Stimulated activated naive CD8-positive, alpha-beta T cell treated with anti-CD3 and anti-CD28 coated beads, Interleukin-15, amount 100 ng/mL, for 72 hours (primary cell): ENCODE measurements at regions not wholly inside any gene's neighbourhood (a gene's known extent, or its start where the extent isn't known, plus 50 kb on each side); places are given as distances from the start of the nearest gene placed in this dataset.
"Not testable (repeated sequence)": the region's sequence is repeated elsewhere in the genome, so short reads cannot be mapped to it uniquely, and the experiment has no call there.

Experiments used
- ATAC-seq: fragments of 150-1000 bp; cut with Tn5 transposase; 2 replicates; pipeline ENCODE4 v1.10.0; 2021; ENCODE audit warnings: mild to moderate bottlenecking, moderate library complexity
- DNase-seq, 2 donors: peaks; one replicate each; pipeline ENCODE4 v3.0.0; 2021 to 2022
- H3K27ac Mint-ChIP-seq, 2 donors: one replicate each; pipeline ENCODE4 v1.8.0; 2022; ENCODE audit warnings: mild to moderate bottlenecking in 2 of 2, mixed read lengths in 2 of 2, moderate library complexity in 2 of 2
- H3K27me3 Mint-ChIP-seq: one replicate; pipeline ENCODE4 v1.8.0; 2022; ENCODE audit warnings: mixed read lengths
- H3K4me1 Mint-ChIP-seq: one replicate; pipeline ENCODE4 v1.8.0; 2022; ENCODE audit warnings: mild to moderate bottlenecking, mixed read lengths
- H3K4me3 Mint-ChIP-seq, 2 donors: one replicate each; pipeline ENCODE4 v1.8.0; 2022; ENCODE audit warnings: mild to moderate bottlenecking in 2 of 2, mixed read lengths in 2 of 2, moderate library complexity in 1 of 2
- H3K9me3 Mint-ChIP-seq, 2 donors: one replicate each; pipeline ENCODE4 v1.8.0; 2022; ENCODE audit warnings: mixed read lengths in 2 of 2

- peak; percentile 71 for ATAC-seq
- no peak overlapping the region for H3K27ac Mint-ChIP-seq
- H3K9me3 Mint-ChIP-seq = peaks cover 10 to 19% of the 10 kb centered on the region in 2 donors
- H3K4me3 Mint-ChIP-seq = no peak overlapping the region
- H3K27me3 Mint-ChIP-seq = no peaks in the 10 kb centered on the region
- no peak for DNase-seq
- peaks cover 16% of the 10 kb centered on the region for H3K4me1 Mint-ChIP-seq
These were observed 421.4 kb upstream of the DIPK2B start for GRCh38 chrX:45622042-45622423.

DNA sequence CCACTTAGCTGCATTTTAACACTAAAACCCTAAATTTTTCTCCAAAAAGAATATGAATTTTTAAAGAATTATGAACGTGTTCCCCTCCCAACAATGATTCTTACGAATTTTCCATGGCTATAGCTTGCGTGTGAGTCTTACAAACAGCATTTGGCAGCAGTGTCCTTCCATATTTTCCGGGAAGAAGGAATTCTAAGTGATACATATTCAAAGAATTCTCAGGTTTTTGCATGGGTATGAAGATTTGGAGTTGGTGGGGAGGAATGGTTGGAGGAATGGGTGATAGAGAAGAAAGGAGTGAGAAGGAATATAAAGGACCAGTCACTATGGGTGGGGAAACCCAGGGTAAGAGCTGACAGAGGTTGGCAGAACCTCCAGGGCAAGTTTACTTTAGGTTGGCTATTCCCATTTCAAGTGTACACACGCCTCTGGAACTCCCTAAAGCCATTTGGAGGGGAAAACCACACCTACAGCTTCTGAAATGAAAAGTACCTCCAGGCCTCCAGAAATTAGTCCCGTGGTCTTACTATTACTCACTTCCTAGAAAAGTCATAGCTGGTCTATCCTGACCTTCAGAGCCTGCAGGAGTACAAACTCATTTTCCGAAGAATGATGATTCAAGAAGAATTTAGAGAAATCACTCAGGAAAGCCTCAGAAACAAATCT, 420.8 kb upstream of the DIPK2B start:
- DNase-seq (peak in 1 of 2 donors; percentile 25), ATAC-seq (peak; percentile 86)
- Mint-ChIP-seq H3K4me3 (no peak overlapping the region), H3K9me3 (peaks cover 8 to 14% of the 10 kb centered on the region in 2 donors), H3K27ac (no peak overlapping the region), H3K4me1 (peaks cover 16% of the 10 kb centered on the region), H3K27me3 (no peaks in the 10 kb centered on the region)

GRCh38 chrX:45619290-45619689, 418.6 kb upstream of the DIPK2B start:
- H3K4me3 Mint-ChIP-seq = no peak overlapping the region
- H3K9me3 Mint-ChIP-seq = peaks cover 3 to 7% of the 10 kb centered on the region in 2 donors
- no peak overlapping the region for H3K27ac Mint-ChIP-seq
- ATAC-seq = no peak
- DNase-seq = no peak
- H3K27me3 Mint-ChIP-seq = no peaks in the 10 kb centered on the region
- peaks cover 16% of the 10 kb centered on the region for H3K4me1 Mint-ChIP-seq

DNA sequence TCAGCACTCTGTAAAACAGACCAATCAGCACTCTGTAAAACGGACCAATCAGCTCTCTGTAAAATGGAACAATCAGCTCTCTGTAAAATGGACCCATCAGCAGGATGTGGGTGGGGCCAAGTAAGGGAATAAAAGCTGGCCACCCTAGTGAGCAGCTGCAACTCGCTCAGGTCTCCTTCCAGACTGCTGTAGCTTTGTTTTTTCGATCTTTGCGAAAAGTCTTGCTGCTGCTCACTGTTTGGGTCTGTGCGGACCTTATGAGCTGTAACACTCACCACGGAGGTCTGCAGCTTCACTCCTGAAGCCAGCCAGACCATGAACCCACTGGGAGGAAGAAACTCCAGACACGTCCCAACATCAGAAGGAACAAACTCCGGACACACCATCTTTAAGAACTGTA, 414.9 kb upstream of the DIPK2B start:
- not testable (repeated sequence) for H3K9me3 Mint-ChIP-seq, ATAC-seq, DNase-seq, H3K27ac Mint-ChIP-seq, H3K4me1 Mint-ChIP-seq, H3K4me3 Mint-ChIP-seq, H3K27me3 Mint-ChIP-seq

DNA sequence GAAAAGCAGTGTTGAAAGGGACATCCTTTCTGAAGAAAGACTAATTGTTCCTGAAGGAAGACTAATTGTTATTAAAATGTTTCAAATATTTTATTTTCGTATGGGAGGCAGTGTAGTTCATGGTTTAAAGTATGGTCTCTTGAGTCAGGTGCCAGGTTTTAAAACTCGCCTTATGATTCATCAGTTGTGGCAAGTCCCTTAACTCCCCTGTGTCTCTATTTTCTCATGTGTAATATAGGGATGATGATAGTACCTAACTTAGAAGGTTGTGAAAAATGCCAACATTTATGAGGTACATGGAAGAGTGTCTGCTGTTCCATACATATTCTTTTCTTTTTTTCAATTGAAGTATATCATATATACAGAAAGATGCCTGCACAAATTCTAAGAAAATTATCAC, 414.2 kb upstream of the DIPK2B start:
- Mint-ChIP-seq H3K4me1 (no peaks in the 10 kb centered on the region), H3K27ac (no peak overlapping the region), H3K9me3 (peaks cover 3 to 12% of the 10 kb centered on the region in 2 donors), H3K4me3 (no peak overlapping the region), H3K27me3 (no peaks in the 10 kb centered on the region)
- ATAC-seq (peak; percentile 52), DNase-seq (no peak)

- Mint-ChIP-seq H3K4me3 (no peak overlapping the region), H3K9me3 (peaks cover 0 to 4% of the 10 kb centered on the region in 2 donors), H3K4me1 (no peaks in the 10 kb centered on the region), H3K27me3 (no peaks in the 10 kb centered on the region), H3K27ac (no peak overlapping the region)
- ATAC-seq (no peak), DNase-seq (no peak)
These were observed 401.5 kb upstream of the DIPK2B start for GRCh38 chrX:45602151-45602550.

GRCh38 chrX:45601052-45601451, 400.4 kb upstream of the DIPK2B start:
- H3K4me1 Mint-ChIP-seq = no peaks in the 10 kb centered on the region
- H3K4me3 Mint-ChIP-seq = no peak overlapping the region
- no peak overlapping the region for H3K27ac Mint-ChIP-seq
- DNase-seq = no peak
- no peaks in the 10 kb centered on the region for H3K9me3 Mint-ChIP-seq
- no peak for ATAC-seq
- H3K27me3 Mint-ChIP-seq = no peaks in the 10 kb centered on the region

- ATAC-seq (no peak), DNase-seq (no peak)
- Mint-ChIP-seq H3K4me1 (no peaks in the 10 kb centered on the region), H3K4me3 (no peak overlapping the region), H3K27me3 (no peaks in the 10 kb centered on the region), H3K27ac (no peak overlapping the region), H3K9me3 (no peaks in the 10 kb centered on the region)
These were observed 398.2 kb upstream of the DIPK2B start for GRCh38 chrX:45598861-45599260.

- ATAC-seq (no peak), DNase-seq (no peak)
- Mint-ChIP-seq H3K4me3 (no peak overlapping the region), H3K9me3 (no peaks in the 10 kb centered on the region), H3K27me3 (peaks cover 7% of the 10 kb centered on the region), H3K4me1 (no peaks in the 10 kb centered on the region), H3K27ac (no peak overlapping the region)
These were observed 395.6 kb upstream of the DIPK2B start for GRCh38 chrX:45596188-45596808.

DNA sequence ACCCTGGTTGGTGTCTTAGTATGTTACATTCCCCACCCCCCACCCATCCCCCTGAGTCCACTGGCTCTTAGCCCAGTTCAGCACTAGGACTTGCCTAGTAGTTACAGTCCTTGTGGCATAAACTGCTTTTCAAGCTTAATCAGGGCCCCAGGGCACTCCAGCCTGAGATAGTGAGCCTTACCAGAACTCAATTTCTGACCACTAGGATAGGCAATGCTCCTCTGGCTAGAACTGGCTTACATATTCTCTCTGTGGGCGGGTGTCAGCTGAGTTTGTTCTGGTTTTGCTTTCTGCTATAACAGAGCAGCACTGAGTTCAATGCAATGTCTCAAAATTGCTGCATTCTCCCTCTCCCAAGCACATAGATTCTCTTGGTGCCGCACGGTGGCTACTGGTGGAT, 391.4 kb upstream of the DIPK2B start:
- H3K9me3 Mint-ChIP-seq = peaks cover 0 to 5% of the 10 kb centered on the region in 2 donors
- H3K4me3 Mint-ChIP-seq = no peak overlapping the region
- DNase-seq (no peak), ATAC-seq (no peak)
- no peaks in the 10 kb centered on the region for H3K4me1 Mint-ChIP-seq
- peaks cover 7% of the 10 kb centered on the region for H3K27me3 Mint-ChIP-seq
- H3K27ac Mint-ChIP-seq = no peak overlapping the region

DNA sequence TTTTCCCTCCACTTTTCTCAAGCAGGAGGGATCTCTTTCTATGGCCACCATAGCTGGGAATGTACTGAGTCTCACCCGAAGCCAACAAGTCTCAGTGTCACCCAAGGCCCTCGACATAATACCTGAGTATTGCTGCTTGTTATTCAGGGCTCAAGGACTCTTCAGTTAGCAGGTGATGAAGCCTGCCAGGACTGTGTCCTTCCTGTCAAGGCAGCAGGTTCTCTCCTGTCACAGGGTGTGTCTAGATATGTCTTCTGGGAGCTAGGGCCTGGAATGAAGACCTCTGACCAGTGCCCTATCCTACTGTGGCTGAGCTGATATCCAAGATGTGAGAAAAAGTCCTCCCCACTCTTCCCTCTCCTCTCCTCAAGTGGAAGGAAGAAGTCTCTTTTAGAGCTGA, 391.0 kb upstream of the DIPK2B start:
- Mint-ChIP-seq H3K4me3 (no peak overlapping the region), H3K4me1 (no peaks in the 10 kb centered on the region), H3K9me3 (peaks cover 0 to 5% of the 10 kb centered on the region in 2 donors), H3K27me3 (peaks cover 7% of the 10 kb centered on the region), H3K27ac (no peak overlapping the region)
- ATAC-seq = no peak
- no peak for DNase-seq

GRCh38 chrX:45584717-45585116, 384.0 kb upstream of the DIPK2B start:
- Mint-ChIP-seq H3K9me3 (peaks cover 5 to 8% of the 10 kb centered on the region in 2 donors), H3K4me1 (no peaks in the 10 kb centered on the region), H3K27me3 (no peaks in the 10 kb centered on the region), H3K27ac (no peak overlapping the region), H3K4me3 (no peak overlapping the region)
- DNase-seq (no peak), ATAC-seq (no peak)

DNA sequence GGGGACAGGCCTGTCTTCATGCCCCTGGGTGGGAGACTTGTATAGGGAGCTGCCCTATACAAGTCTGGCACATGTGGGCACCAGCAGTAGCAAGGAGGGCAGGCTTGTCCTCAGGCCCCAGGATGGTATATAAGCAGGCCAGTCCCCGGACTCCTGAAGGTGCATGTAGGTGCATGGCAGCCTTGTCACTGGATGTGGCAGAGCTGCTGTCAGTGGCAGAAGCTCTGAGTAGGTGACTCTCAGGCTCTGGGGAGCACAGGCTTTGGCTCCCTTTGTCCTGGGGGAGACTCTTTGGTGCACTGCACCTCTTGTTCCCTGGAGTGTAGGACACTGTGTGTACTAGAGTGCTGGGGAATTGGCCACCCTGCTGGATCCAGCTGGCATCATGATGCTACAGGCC, 376.7 kb upstream of the DIPK2B start:
- DNase-seq = no peak
- ATAC-seq = no peak
- no peaks in the 10 kb centered on the region for H3K27me3 Mint-ChIP-seq
- no peak overlapping the region for H3K4me3 Mint-ChIP-seq
- peaks cover 10 to 15% of the 10 kb centered on the region in 2 donors for H3K9me3 Mint-ChIP-seq
- no peak overlapping the region for H3K27ac Mint-ChIP-seq
- H3K4me1 Mint-ChIP-seq = no peaks in the 10 kb centered on the region

DNA sequence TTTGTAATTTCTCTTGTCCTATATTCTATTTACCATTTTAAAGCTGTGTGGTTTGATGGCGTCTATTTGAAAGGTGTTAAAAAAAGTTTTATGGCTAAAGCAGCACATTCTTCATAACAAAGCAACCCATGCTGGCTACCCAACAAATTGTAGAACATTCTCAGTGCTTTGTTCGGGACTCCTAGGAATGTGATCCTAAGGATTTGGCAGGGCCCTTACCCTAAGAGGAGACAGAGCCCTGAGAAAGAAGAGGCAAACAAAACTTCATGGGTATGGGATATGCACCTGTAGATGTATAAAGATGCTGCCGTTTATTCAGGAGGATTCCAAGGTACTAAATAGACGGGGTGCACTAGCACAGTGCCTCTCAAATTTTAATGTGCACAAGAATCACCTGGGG, 370.8 kb upstream of the DIPK2B start:
- Mint-ChIP-seq H3K4me1 (no peaks in the 10 kb centered on the region), H3K9me3 (no peaks in the 10 kb centered on the region), H3K27ac (no peak overlapping the region), H3K27me3 (no peaks in the 10 kb centered on the region), H3K4me3 (no peak overlapping the region)
- no peak for DNase-seq
- ATAC-seq = no peak

GRCh38 chrX:45566456-45566855, 365.8 kb upstream of the DIPK2B start:
- DNase-seq (no peak), ATAC-seq (no peak)
- no peak overlapping the region for H3K4me3 Mint-ChIP-seq
- H3K27me3 Mint-ChIP-seq = no peaks in the 10 kb centered on the region
- H3K4me1 Mint-ChIP-seq = no peaks in the 10 kb centered on the region
- H3K9me3 Mint-ChIP-seq = peaks cover 0 to 5% of the 10 kb centered on the region in 2 donors
- no peak overlapping the region for H3K27ac Mint-ChIP-seq

- no peak overlapping the region for H3K4me3 Mint-ChIP-seq
- H3K27ac Mint-ChIP-seq = no peak overlapping the region
- H3K27me3 Mint-ChIP-seq = peaks cover 7% of the 10 kb centered on the region
- H3K9me3 Mint-ChIP-seq = peaks cover 0 to 5% of the 10 kb centered on the region in 2 donors
- DNase-seq = no peak
- no peak for ATAC-seq
- no peaks in the 10 kb centered on the region for H3K4me1 Mint-ChIP-seq
These were observed 356.7 kb upstream of the DIPK2B start for GRCh38 chrX:45557387-45557786.

GRCh38 chrX:45554736-45555135, 354.1 kb upstream of the DIPK2B start:
- DNase-seq = no peak
- ATAC-seq = no peak
- H3K4me3 Mint-ChIP-seq = no peak overlapping the region
- H3K4me1 Mint-ChIP-seq = no peaks in the 10 kb centered on the region
- H3K9me3 Mint-ChIP-seq = no peaks in the 10 kb centered on the region
- no peaks in the 10 kb centered on the region for H3K27me3 Mint-ChIP-seq
- H3K27ac Mint-ChIP-seq = no peak overlapping the region
